ENCODE measurements at regions not wholly inside any gene's neighbourhood (a gene's known extent, or its start where the extent isn't known, plus 50 kb on each side); places are given as distances from the start of the nearest gene placed in this dataset.

DNA sequence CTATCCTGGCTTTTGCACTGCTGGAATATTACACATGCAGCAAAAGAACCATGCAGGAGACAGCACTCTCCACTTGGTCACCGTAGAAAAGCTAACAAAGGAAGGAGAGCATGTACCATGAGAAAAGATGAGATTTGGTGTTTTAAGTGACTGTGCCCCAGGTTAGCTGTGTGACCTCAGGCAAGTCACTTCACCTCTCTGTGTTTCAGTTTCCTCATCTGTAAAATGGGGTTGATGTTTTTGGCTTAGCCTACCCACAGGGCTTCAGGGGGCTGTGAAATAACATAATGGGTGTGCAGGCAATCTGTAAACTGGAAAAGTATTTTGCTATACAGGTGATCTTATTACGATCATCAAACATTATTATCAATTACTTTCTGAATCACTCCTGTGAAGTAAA lies 69.3 kb upstream of the SLC6A11 start:
- no peak for TF ChIP-seq POLR2AphosphoS5 (IDR thresholded peaks at IDR 0.05)
- TF ChIP-seq, protein P1, sequence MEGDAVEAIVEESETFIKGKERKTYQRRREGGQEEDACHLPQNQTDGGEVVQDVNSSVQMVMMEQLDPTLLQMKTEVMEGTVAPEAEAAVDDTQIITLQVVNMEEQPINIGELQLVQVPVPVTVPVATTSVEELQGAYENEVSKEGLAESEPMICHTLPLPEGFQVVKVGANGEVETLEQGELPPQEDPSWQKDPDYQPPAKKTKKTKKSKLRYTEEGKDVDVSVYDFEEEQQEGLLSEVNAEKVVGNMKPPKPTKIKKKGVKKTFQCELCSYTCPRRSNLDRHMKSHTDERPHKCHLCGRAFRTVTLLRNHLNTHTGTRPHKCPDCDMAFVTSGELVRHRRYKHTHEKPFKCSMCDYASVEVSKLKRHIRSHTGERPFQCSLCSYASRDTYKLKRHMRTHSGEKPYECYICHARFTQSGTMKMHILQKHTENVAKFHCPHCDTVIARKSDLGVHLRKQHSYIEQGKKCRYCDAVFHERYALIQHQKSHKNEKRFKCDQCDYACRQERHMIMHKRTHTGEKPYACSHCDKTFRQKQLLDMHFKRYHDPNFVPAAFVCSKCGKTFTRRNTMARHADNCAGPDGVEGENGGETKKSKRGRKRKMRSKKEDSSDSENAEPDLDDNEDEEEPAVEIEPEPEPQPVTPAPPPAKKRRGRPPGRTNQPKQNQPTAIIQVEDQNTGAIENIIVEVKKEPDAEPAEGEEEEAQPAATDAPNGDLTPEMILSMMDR (IDR thresholded peaks at IDR 0.05): no peak
- no peak for TF ChIP-seq POLR2A (IDR thresholded peaks at IDR 0.05)

All from gastroesophageal sphincter (tissue), 3 donors.